H9 (cell line): ENCODE measurements at regions not wholly inside any gene's neighbourhood (a gene's known extent, or its start where the extent isn't known, plus 50 kb on each side); places are given as distances from the start of the nearest gene placed in this dataset.

Experiments
- DNase-seq: peaks from one replicate; pipeline ENCODE4 v3.0.0-alpha.2; 2017
- H2AFZ ChIP-seq: one replicate; pipeline ENCODE4 v1.6.1; 2013; ENCODE audit warnings: mild to moderate bottlenecking, low read length, control low read depth, moderate library complexity
- H2AK5ac ChIP-seq: 2 replicates; pipeline ENCODE4 v1.6.1; 2013; ENCODE audit warnings: low read length, control low read depth, mixed read lengths; ENCODE audit not compliant: insufficient read length
- H2BK120ac ChIP-seq: one replicate; pipeline ENCODE4 v1.6.1; 2013; ENCODE audit warnings: low read depth, mild to moderate bottlenecking, low read length, control low read depth, inconsistent platforms; ENCODE audit not compliant: poor library complexity, severe bottlenecking
- H2BK12ac ChIP-seq: 2 replicates; pipeline ENCODE4 v1.6.1; 2013; ENCODE audit warnings: low read length, control low read depth, mixed read lengths, low read depth; ENCODE audit not compliant: insufficient read length
- H2BK15ac ChIP-seq: 2 replicates; pipeline ENCODE4 v1.6.1; 2013; ENCODE audit warnings: low read depth, low read length, control low read depth
- H2BK20ac ChIP-seq: one replicate; pipeline ENCODE4 v1.6.1; 2013; ENCODE audit warnings: low read depth, mild to moderate bottlenecking, low read length, control low read depth, inconsistent platforms; ENCODE audit not compliant: poor library complexity, severe bottlenecking
- H2BK5ac ChIP-seq: 2 replicates; pipeline ENCODE4 v1.6.1; 2013; ENCODE audit warnings: low read length, control low read depth, mixed read lengths; ENCODE audit not compliant: insufficient read length
- H3K14ac ChIP-seq: 2 replicates; pipeline ENCODE4 v1.6.1; 2013; ENCODE audit warnings: low read length, control low read depth; ENCODE audit not compliant: insufficient read depth
- H3K18ac ChIP-seq: 2 replicates; pipeline ENCODE4 v1.6.1; 2013; ENCODE audit warnings: low read depth, mild to moderate bottlenecking, mixed read lengths, low read length, control low read depth; ENCODE audit not compliant: insufficient read length
- H3K23ac ChIP-seq: 2 replicates; pipeline ENCODE4 v1.6.1; 2013; ENCODE audit warnings: low read length, control low read depth, mixed read lengths, low read depth; ENCODE audit not compliant: insufficient read length
- H3K23me2 ChIP-seq: 2 replicates; pipeline ENCODE4 v1.6.1; 2013; ENCODE audit warnings: low read depth, mild to moderate bottlenecking, mixed read lengths, low read length, control low read depth; ENCODE audit not compliant: insufficient read length, poor library complexity, severe bottlenecking
- H3K27ac ChIP-seq: 2 replicates; pipeline ENCODE4 v1.5.1; 2013; ENCODE audit warnings: low read length, control low read depth, mixed read lengths, low read depth; ENCODE audit not compliant: insufficient read length
- H3K27me3 ChIP-seq: 2 replicates; pipeline ENCODE4 v1.6.1; 2013; ENCODE audit warnings: low read length, control low read depth, inconsistent platforms; ENCODE audit not compliant: insufficient read depth
- H3K4ac ChIP-seq: 2 replicates; pipeline ENCODE4 v1.6.1; 2013; ENCODE audit warnings: low read depth, mild to moderate bottlenecking, control low read depth, inconsistent platforms, low read length, moderate library complexity
- H3K4me1 ChIP-seq: 2 replicates; pipeline ENCODE4 v1.6.1; 2013; ENCODE audit warnings: low read length, control low read depth, inconsistent platforms; ENCODE audit not compliant: insufficient read depth
- H3K4me2 ChIP-seq: 2 replicates; pipeline ENCODE4 v1.6.1; 2013; ENCODE audit warnings: low read length, control low read depth, mixed read lengths; ENCODE audit not compliant: insufficient read length, insufficient read depth
- H3K56ac ChIP-seq: 2 replicates; pipeline ENCODE4 v1.6.1; 2013; ENCODE audit warnings: low read depth, mild to moderate bottlenecking, mixed read lengths, low read length, control low read depth; ENCODE audit not compliant: insufficient read length
- H3K79me1 ChIP-seq: 2 replicates; pipeline ENCODE4 v1.6.1; 2013; ENCODE audit warnings: low read depth, mild to moderate bottlenecking, moderate library complexity, low read length, control low read depth, inconsistent platforms; ENCODE audit not compliant: insufficient read depth, poor library complexity, severe bottlenecking
- H3K79me2 ChIP-seq: 2 replicates; pipeline ENCODE4 v1.6.1; 2013; ENCODE audit warnings: low read length, control low read depth, inconsistent platforms; ENCODE audit not compliant: insufficient read depth
- H3K9ac ChIP-seq: 2 replicates; pipeline ENCODE4 v1.6.1; 2013; ENCODE audit warnings: low read length, control low read depth, mixed read lengths; ENCODE audit not compliant: insufficient read length; ENCODE audit errors: extremely low read depth
- H3K9me3 ChIP-seq: one replicate; pipeline ENCODE4 v1.6.1; 2013; ENCODE audit warnings: low read depth, low read length, inconsistent platforms; ENCODE audit not compliant: control insufficient read depth
- H3T11ph ChIP-seq: one replicate; pipeline ENCODE4 v1.6.1; 2013; ENCODE audit warnings: mild to moderate bottlenecking, low read length, control low read depth, inconsistent platforms
- H4K20me1 ChIP-seq: one replicate; pipeline ENCODE4 v1.6.1; 2013; ENCODE audit not compliant: control insufficient read depth, insufficient read length, insufficient read depth
- H4K5ac ChIP-seq: 2 replicates; pipeline ENCODE4 v1.6.1; 2013; ENCODE audit warnings: low read depth, mild to moderate bottlenecking, mixed read lengths, low read length, control low read depth; ENCODE audit not compliant: insufficient read length
- H4K8ac ChIP-seq: replicated peaks from 2 replicates; pipeline ENCODE4 v1.6.1; 2013; ENCODE audit warnings: low read length, control low read depth, mixed read lengths, low read depth; ENCODE audit not compliant: insufficient read length
- H4K91ac ChIP-seq: 2 replicates; pipeline ENCODE4 v1.6.1; 2013; ENCODE audit warnings: low read depth, mild to moderate bottlenecking, moderate library complexity, mixed read lengths, low read length, control low read depth; ENCODE audit not compliant: insufficient read length
- H3K27ac Mint-ChIP-seq, 3 experiments: 2 replicates in 2 of 3; 3 replicates in 1 of 3; pipeline ENCODE4 v1.8.0; 2020 to 2021; ENCODE audit warnings: mixed read lengths in 3 of 3, mild to moderate bottlenecking in 1 of 3, moderate library complexity in 1 of 3
- H3K27me3 Mint-ChIP-seq: 2 replicates; pipeline ENCODE4 v1.8.0; 2021; ENCODE audit warnings: low read depth, mild to moderate bottlenecking, moderate library complexity, mixed read lengths
- H3K36me3 Mint-ChIP-seq, 3 experiments: 2 replicates in 2 of 3; 3 replicates in 1 of 3; pipeline ENCODE4 v1.8.0; 2020 to 2021; ENCODE audit warnings: low read depth in 3 of 3, mixed read lengths in 3 of 3; ENCODE audit not compliant: insufficient read depth in 1 of 3
- H3K4me1 Mint-ChIP-seq, 2 experiments: 2 replicates each; pipeline ENCODE4 v1.8.0; 2020; ENCODE audit warnings: mixed read lengths in 2 of 2
- H3K4me3 Mint-ChIP-seq, 2 experiments: 2 replicates in 1 of 2; 3 replicates in 1 of 2; pipeline ENCODE4 v1.8.0; 2020 to 2021; ENCODE audit warnings: mild to moderate bottlenecking in 2 of 2, mixed read lengths in 2 of 2, moderate library complexity in 1 of 2
- H3K9me3 Mint-ChIP-seq, 2 experiments: 2 replicates in 1 of 2; 3 replicates in 1 of 2; pipeline ENCODE4 v1.8.0; 2020; ENCODE audit warnings: mild to moderate bottlenecking in 2 of 2, mixed read lengths in 2 of 2, moderate library complexity in 1 of 2
- WGBS: extraction: QIAGEN DNeasy Blood & Tissue Kit; methylation state at CpG from one replicate; pipeline ENCODE4 v1.1.7; 2013; ENCODE audit warnings: missing lambda C conversion rate, low lambda C conversion rate, mixed read lengths; ENCODE audit not compliant: insufficient read length; ENCODE audit errors: extremely low coverage; 5-methylcytosine and 5-hydroxymethylcytosine counted together
- TF ChIP-seq, protein P1 (sequence below): fragments of 200-600 bp; sonication (generic); conservative IDR thresholded peaks from 3 replicates; pipeline ENCODE4 v1.8.0; 2021; ENCODE audit warnings: antibody characterized with exemption, mild to moderate bottlenecking

DNA sequence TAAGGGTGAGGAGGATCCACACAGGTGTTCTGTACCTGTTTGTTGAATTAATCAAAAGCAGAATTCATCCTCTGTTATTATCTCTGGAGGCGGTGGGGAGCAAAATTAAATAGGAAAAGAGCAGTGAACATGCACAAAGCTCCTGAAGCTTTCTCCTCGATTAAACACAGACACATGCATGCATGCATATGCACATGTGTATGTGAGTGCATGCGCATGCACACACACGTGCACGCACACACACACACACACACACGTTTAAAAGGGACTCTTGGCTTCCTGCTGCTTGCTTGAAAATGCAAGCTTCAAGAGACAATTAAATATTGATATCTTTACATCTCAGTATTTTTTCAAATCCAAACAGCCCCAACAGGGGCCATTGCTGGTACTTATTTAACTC, 462.1 kb downstream of the BUD13 start:
- no CpG with 5 or more reads among the region's 6 CpGs for WGBS
- H4K5ac ChIP-seq: no peak overlapping the region
- Mint-ChIP-seq H3K27me3 (no peaks in the 10 kb centered on the region), H3K9me3 (no peaks in the 10 kb centered on the region), H3K4me3 (no peak overlapping the region), H3K27ac (no peak overlapping the region), H3K4me1 (peaks cover 8 to 14% of the 10 kb centered on the region in 2 experiments), H3K36me3 (no peaks in the 10 kb centered on the region; a peak in 1 of 7 replicates)
- H3K9me3 ChIP-seq: no peaks in the 10 kb centered on the region
- no peak overlapping the region for H2BK120ac ChIP-seq
- H3T11ph ChIP-seq: no peak overlapping the region
- H3K23me2 ChIP-seq: no peaks in the 10 kb centered on the region
- H4K8ac ChIP-seq: no peak overlapping the region
- no peak overlapping the region for H3K56ac ChIP-seq
- H2AK5ac ChIP-seq: no peak overlapping the region
- no peak for DNase-seq
- H3K4ac ChIP-seq: no peak overlapping the region
- no peaks in the 10 kb centered on the region for H3K79me2 ChIP-seq
- H3K27ac ChIP-seq: no peak overlapping the region
- H2BK20ac ChIP-seq: no peak overlapping the region
- no peaks in the 10 kb centered on the region for H3K4me1 ChIP-seq
- no peak overlapping the region for H2BK12ac ChIP-seq
- no peaks in the 10 kb centered on the region for H4K20me1 ChIP-seq
- H3K9ac ChIP-seq: no peak overlapping the region
- no peak overlapping the region for H3K4me2 ChIP-seq
- H3K23ac ChIP-seq: no peak overlapping the region
- TF ChIP-seq, protein P1, sequence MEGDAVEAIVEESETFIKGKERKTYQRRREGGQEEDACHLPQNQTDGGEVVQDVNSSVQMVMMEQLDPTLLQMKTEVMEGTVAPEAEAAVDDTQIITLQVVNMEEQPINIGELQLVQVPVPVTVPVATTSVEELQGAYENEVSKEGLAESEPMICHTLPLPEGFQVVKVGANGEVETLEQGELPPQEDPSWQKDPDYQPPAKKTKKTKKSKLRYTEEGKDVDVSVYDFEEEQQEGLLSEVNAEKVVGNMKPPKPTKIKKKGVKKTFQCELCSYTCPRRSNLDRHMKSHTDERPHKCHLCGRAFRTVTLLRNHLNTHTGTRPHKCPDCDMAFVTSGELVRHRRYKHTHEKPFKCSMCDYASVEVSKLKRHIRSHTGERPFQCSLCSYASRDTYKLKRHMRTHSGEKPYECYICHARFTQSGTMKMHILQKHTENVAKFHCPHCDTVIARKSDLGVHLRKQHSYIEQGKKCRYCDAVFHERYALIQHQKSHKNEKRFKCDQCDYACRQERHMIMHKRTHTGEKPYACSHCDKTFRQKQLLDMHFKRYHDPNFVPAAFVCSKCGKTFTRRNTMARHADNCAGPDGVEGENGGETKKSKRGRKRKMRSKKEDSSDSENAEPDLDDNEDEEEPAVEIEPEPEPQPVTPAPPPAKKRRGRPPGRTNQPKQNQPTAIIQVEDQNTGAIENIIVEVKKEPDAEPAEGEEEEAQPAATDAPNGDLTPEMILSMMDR: no peak
- no peak overlapping the region for H3K18ac ChIP-seq
- H2BK5ac ChIP-seq: no peak overlapping the region
- no peaks in the 10 kb centered on the region for H3K79me1 ChIP-seq
- no peak overlapping the region for H2AFZ ChIP-seq
- H3K14ac ChIP-seq: no peak overlapping the region
- H2BK15ac ChIP-seq: no peak overlapping the region
- no peaks in the 10 kb centered on the region for H3K27me3 ChIP-seq
- H4K91ac ChIP-seq: no peak overlapping the region
